ENCODE measurements at regions not wholly inside any gene's neighbourhood (a gene's known extent, or its start where the extent isn't known, plus 50 kb on each side); places are given as distances from the start of the nearest gene placed in this dataset.

DNA sequence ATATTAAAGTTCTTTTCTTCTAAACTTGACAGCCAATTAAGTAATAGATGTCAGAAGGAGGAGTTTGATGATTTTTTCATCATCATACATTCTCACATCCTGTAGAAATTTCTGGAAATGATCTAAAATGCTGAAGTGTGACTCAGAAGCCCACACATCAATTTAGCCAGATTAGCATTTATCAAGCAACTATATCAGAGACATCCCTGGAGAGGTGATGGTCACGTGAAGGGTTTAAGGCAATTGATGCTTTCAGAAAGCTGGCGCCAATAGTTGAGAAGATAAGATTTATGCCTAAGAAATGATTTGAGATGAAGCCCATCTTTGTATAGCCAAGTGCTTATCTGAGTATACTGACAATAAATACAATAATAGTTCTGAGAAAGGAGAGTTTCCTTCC, 162.9 kb upstream of the RORB start:
- POLR2A ChIA-PET = no interaction called here
- Mint-ChIP-seq H3K4me3 (ENCODE audit: unreplicated experiment) (no peak overlapping the region), H3K27ac (ENCODE audit: unreplicated experiment) (no peak overlapping the region), H3K36me3 (ENCODE audit: insufficient read depth, unreplicated experiment) (no peaks in the 10 kb centered on the region), H3K9me3 (ENCODE audit: unreplicated experiment) (no peaks in the 10 kb centered on the region), H3K4me1 (ENCODE audit: low read depth, unreplicated experiment) (no peaks in the 10 kb centered on the region), H3K27me3 (ENCODE audit: insufficient read depth, unreplicated experiment) (peaks cover 3% of the 10 kb centered on the region)
- no TSS peak for BruUV-seq (replicated peaks)
- Histone ChIP-seq H3K4me3 (ENCODE audit: low read depth, low read length) (no peak overlapping the region), H3K9me3 (no peaks in the 10 kb centered on the region), H3K4me1 (no peaks in the 10 kb centered on the region), H3K36me3 (ENCODE audit: control insufficient read depth, insufficient read depth, low read length) (no peaks in the 10 kb centered on the region), H3K27me3 (replicated peaks; ENCODE audit: control insufficient read depth, insufficient read depth, low read length) (no peaks in the 10 kb centered on the region)
- no peak for DNase-seq
- intact Hi-C loops (cut with micrococcal nuclease; ENCODE audit: unreplicated experiment) = no loop called here
- CTCF ChIA-PET = no interaction called here
- TF ChIP-seq, protein P1, sequence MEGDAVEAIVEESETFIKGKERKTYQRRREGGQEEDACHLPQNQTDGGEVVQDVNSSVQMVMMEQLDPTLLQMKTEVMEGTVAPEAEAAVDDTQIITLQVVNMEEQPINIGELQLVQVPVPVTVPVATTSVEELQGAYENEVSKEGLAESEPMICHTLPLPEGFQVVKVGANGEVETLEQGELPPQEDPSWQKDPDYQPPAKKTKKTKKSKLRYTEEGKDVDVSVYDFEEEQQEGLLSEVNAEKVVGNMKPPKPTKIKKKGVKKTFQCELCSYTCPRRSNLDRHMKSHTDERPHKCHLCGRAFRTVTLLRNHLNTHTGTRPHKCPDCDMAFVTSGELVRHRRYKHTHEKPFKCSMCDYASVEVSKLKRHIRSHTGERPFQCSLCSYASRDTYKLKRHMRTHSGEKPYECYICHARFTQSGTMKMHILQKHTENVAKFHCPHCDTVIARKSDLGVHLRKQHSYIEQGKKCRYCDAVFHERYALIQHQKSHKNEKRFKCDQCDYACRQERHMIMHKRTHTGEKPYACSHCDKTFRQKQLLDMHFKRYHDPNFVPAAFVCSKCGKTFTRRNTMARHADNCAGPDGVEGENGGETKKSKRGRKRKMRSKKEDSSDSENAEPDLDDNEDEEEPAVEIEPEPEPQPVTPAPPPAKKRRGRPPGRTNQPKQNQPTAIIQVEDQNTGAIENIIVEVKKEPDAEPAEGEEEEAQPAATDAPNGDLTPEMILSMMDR (IDR thresholded peaks at IDR 0.05; ENCODE audit: insufficient read depth in 1 of 2, low read depth in 1 of 2, low read length in 1 of 2, severe bottlenecking in 1 of 2, unreplicated experiment in 1 of 2) = no peak

DNA sequence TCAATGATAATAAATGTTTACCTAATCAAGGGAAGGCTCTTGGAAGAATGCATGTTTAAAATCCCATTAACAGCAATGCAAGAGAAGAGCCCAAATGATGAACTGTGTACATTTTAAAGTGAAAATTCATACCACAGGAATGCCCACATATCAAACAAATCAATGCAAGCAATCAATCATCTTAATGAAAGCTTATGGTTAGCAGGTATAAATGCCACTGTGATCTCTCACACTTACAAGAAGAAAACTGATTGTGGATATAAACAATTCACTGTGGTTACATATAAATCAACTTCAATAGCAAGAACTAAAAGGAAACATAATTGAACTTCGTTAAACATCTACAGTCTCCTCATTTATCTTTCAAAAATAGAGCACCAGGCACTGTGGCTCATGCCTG, 161.0 kb upstream of the RORB start:
- Mint-ChIP-seq H3K4me3 (ENCODE audit: unreplicated experiment) (no peak overlapping the region), H3K9me3 (ENCODE audit: unreplicated experiment) (no peaks in the 10 kb centered on the region), H3K27ac (ENCODE audit: unreplicated experiment) (no peak overlapping the region), H3K4me1 (ENCODE audit: low read depth, unreplicated experiment) (no peaks in the 10 kb centered on the region), H3K27me3 (ENCODE audit: insufficient read depth, unreplicated experiment) (no peaks in the 10 kb centered on the region), H3K36me3 (ENCODE audit: insufficient read depth, unreplicated experiment) (no peaks in the 10 kb centered on the region)
- Histone ChIP-seq H3K36me3 (ENCODE audit: control insufficient read depth, insufficient read depth, low read length) (no peaks in the 10 kb centered on the region), H3K4me1 (no peaks in the 10 kb centered on the region), H3K27me3 (replicated peaks; ENCODE audit: control insufficient read depth, insufficient read depth, low read length) (no peaks in the 10 kb centered on the region), H3K4me3 (ENCODE audit: low read depth, low read length) (no peak overlapping the region), H3K9me3 (no peaks in the 10 kb centered on the region)
- BruUV-seq (replicated peaks) = no TSS peak
- CTCF ChIA-PET = no interaction called here
- TF ChIP-seq, protein P1 (IDR thresholded peaks at IDR 0.05; ENCODE audit: insufficient read depth in 1 of 2, low read depth in 1 of 2, low read length in 1 of 2, severe bottlenecking in 1 of 2, unreplicated experiment in 1 of 2) = no peak
- POLR2A ChIA-PET = no interaction called here
- intact Hi-C loops (cut with micrococcal nuclease; ENCODE audit: unreplicated experiment) = no loop called here
- no peak for DNase-seq

DNA sequence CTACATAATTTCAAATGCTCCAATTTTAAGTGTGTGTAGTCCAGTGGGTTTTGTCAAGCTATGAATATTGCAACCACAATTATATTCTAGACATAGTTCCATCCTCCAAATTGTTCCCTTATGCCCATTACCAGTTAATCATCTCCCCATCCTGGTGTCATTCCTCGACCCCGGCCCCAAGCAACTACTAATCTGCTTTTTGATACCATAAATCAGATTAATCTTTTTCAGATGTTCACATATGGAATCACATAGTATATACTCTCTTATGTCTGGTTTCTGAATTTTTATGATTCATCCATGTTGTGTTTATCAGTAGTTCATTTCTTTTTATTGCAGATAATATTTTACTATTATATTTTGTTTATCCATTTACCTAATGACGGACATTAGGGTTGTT, 148.4 kb upstream of the RORB start:
- Mint-ChIP-seq H3K27me3 (ENCODE audit: insufficient read depth, unreplicated experiment) (no peaks in the 10 kb centered on the region), H3K27ac (ENCODE audit: unreplicated experiment) (no peak overlapping the region), H3K9me3 (ENCODE audit: unreplicated experiment) (no peaks in the 10 kb centered on the region), H3K4me1 (ENCODE audit: low read depth, unreplicated experiment) (no peaks in the 10 kb centered on the region), H3K4me3 (ENCODE audit: unreplicated experiment) (no peak overlapping the region), H3K36me3 (ENCODE audit: insufficient read depth, unreplicated experiment) (no peaks in the 10 kb centered on the region)
- ChIA-PET POLR2A (no interaction called here), CTCF (no interaction called here)
- no TSS peak for BruUV-seq (replicated peaks)
- DNase-seq = no peak
- intact Hi-C loops (cut with micrococcal nuclease; ENCODE audit: unreplicated experiment) = no loop called here
- H3K4me1 ChIP-seq = no peaks in the 10 kb centered on the region
- H3K9me3 ChIP-seq = no peaks in the 10 kb centered on the region
- TF ChIP-seq, protein P1 (IDR thresholded peaks at IDR 0.05; ENCODE audit: insufficient read depth in 1 of 2, low read depth in 1 of 2, low read length in 1 of 2, severe bottlenecking in 1 of 2, unreplicated experiment in 1 of 2) = no peak
- H3K4me3 ChIP-seq (ENCODE audit: low read depth, low read length) = no peak overlapping the region
- H3K27me3 ChIP-seq (replicated peaks; ENCODE audit: control insufficient read depth, insufficient read depth, low read length) = no peaks in the 10 kb centered on the region
- H3K36me3 ChIP-seq (ENCODE audit: control insufficient read depth, insufficient read depth, low read length) = no peaks in the 10 kb centered on the region

Data from Caco-2 (cell line).